ENCODE measurements at regions not wholly inside any gene's neighbourhood (a gene's known extent, or its start where the extent isn't known, plus 50 kb on each side); places are given as distances from the start of the nearest gene placed in this dataset.
"Not testable (repeated sequence)": the region's sequence is repeated elsewhere in the genome, so short reads cannot be mapped to it uniquely, and the experiment has no call there.

- no peak for DNase-seq
Measured at GRCh38 chr1:43108080-43108479, 64.0 kb downstream of the EBNA1BP2 start.

DNA sequence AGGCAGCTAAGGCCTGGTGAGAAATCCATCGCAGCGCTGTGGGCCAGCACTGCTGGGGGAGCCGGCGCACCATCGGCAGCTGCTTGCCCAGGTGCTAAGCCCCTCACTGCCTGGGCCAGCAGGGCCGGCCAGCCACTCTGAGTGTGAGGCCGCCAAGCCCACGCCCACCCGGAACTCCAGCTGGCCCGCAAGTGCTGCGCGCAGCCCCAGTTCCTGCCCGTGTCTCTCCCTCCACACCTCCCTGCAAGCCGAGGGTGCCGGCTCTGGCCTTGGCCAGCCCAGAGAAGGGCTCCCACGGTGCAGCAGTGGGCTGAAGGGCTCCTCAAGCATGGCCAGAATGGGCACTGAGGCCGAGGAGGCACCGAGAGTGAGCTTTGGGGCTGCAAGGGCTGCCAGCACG is 64.4 kb downstream of the EBNA1BP2 start:
- no peak for DNase-seq

DNA sequence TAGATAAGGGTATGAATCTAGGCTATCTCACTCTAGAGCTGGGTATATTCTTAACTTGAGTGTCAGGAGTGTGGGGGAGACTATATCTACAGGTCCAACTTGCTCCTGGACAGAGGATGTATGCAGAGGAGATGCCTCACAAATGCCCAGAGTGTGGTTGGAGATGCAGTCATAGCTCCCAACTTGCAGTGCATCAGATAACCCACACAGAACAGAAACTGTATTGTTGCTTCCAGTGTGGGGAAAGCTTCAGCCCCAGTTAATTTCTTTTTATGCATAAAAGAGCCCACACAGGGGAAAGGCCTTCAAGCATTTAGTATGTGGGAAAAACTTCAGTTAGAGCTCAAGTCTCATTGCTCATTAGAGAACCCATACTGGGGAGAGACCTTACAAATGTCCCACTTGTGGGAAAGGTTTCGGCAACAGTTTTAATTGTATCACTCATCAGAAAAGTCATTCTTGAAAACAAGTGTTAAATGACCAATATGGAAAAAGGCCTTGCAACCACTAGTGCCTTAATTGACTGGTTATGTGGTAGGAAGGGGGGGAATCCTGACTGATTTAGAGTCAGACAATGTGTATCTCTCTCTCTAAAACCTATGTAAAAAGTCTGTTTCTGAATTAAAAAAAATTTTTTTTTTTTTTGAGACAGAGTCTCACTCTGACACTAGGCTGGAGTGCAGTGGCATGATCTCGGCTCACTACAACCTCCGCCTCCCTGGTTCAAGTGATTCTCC is 67.9 kb downstream of the EBNA1BP2 start:
- DNase-seq: no peak

DNA sequence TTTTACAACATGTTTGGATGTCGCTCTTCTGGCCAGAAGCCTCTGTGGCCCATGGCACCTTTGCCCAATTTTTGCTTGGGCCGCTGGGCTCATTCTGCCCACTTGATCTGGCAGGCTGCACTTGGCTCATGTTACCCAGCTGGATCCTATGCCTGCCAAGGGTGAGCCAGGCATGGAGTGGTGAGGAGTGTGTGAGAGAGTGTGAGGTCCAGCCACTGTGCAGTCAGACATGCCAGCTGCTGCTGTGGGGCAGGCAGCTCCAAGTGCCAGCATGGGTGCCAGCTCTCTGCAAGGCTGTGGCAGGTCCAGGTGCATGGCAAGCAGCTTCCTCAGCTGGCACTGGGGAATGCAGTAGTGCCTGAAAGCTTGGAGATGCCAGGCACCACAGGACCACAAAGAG is 71.0 kb downstream of the EBNA1BP2 start:
- no peak for DNase-seq

GRCh38 chr1:43098200-43098599 is 73.9 kb downstream of the EBNA1BP2 start:
- no peak for DNase-seq

GRCh38 chr1:43096528-43096927 is 75.6 kb downstream of the EBNA1BP2 start:
- not testable (repeated sequence) for DNase-seq

DNA sequence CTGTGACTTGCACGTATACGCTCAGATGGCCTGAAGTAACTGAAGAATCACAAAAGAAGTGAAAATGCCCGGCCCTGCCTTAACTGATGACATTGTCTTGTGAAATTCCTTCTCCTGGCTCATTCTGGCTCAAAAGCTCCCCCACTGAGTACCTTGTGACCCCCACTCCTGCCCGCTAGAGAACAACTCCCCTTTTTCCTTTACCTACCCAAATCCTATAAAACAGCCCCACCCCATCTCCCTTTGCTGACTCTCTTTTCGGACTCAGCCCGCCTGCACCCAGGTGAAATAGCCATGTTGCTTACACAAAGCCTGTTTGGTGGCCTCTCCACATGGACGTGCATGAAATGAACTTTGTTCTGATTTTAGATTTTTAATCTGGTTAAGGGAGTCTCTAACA is 81.3 kb downstream of the EBNA1BP2 start:
- DNase-seq: not testable (repeated sequence)

DNA sequence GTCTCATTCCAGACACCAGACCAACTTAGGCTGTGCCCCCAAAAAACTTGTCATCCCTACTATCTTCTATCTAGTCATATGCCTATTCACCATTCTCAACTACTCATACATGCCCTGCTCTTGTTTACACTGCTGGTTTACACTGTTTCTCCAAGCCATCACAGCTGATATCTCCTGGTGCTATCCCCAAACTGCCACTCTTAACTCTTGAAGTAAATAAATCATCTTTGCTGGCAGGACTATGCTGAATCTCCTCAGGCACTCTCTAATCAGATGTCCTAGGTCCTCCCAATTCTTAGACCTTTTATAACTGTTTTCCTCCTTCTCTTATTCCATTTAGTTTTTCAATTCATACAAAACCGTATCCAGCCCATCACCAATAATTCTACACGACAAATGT is 81.9 kb downstream of the EBNA1BP2 start:
- DNase-seq: not testable (repeated sequence)

DNA sequence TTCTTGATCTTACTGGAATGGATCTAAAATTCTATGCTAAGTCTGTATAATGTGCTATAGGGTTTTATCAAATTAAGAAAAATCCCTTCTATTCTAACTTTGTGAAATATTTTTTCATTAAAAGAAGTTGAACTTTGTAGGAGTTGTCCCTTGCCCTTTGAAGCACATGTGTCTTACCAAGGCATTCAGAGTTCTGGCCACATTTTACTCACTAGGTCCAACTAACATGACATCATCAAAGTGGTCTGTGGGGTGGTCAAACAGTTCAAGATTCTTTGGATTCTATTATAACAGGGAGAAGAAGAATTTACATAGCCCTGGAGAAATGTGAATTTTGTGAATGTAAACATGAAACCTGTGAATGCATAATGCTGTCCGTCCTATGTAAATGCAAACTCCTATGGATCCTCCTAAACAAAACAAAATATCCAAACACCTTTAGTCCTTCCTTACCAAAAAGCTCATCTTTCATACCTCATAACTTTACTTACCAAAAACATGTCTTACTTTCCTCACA is 88.7 kb downstream of the EBNA1BP2 start:
- DNase-seq: no peak

DNA sequence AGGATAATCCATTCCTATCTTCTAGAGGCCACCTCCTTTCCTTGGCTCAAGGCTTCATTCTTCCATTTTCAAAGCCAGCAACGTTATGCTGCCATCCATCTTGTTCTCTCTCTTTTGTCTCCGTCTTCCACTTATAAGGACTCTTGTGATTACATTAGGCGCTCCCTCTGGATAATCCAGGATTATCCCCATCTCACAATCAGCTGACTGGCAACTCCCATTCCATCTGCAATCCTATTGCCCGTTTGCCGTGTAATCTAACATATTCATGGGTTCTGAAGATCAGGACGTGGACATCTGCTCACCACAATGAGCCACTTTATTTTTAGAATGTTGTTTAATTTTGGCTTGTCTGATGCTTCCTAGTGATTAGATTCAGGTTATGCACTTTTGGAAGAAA is 89.3 kb downstream of the EBNA1BP2 start:
- no peak for DNase-seq

GRCh38 chr1:43077273-43077672 is 94.8 kb downstream of the EBNA1BP2 start:
- DNase-seq: no peak

GRCh38 chr1:43074709-43075108 is 97.4 kb downstream of the EBNA1BP2 start:
- DNase-seq: no peak

GRCh38 chr1:43074244-43074643 is 97.8 kb downstream of the EBNA1BP2 start:
- DNase-seq: no peak

DNA sequence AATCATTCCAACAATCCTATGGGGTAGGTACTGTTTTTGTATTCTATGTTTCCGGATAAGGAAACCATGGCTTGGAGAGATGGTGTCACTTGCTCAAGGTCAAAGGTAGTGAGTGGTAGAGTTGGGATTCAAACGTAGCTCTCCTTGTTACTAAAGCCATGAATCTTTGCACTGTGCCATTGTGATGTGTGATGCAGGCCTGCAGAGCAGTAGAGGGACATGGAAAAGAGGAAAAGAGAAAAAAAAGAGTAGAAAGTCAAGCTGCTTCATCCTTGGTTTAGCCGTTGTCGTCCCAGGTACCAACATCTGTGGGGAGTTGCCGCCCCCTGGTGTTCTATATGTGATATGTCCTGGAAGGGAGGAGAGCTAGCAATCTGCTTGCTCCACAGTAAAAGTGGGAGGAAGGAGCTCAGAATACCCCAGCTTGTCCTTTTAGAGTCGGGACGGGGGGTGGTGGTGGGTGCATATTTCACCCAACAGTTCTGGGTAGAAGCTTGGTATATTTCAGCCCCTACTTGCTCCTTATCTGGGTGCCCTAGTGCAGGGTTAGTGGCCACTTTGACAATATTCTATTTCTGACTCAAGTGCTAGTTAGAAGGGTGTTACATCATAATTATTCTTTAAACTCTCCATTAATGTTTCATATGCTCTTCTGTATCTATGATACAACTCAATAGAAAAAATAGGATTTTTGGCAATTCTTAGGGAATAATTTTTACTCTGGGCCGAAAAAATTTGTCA is 98.4 kb downstream of the EBNA1BP2 start:
- DNase-seq: peak in 4 of 5 experiments; percentile 55 to 70 (median 59)

DNA sequence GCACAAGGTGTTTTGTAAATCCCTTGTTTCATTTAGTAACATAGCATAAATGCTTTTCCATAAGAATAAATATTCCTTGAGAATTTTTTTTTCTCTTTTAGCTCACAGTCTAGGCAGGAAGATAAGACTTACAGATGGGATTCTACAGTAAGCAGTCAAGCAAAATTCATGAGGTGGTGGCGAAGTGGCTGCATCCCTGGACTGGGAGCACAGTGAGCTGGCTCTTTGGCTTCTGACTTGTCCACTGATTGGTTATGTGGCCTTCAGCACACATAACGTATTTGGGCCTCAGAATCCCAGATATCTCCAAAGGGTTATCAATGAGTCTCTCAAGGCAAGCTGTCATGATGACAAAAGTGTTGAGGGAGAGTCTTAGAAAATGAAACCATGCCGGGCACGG is 99.8 kb downstream of the EBNA1BP2 start:
- DNase-seq: no peak

DNA sequence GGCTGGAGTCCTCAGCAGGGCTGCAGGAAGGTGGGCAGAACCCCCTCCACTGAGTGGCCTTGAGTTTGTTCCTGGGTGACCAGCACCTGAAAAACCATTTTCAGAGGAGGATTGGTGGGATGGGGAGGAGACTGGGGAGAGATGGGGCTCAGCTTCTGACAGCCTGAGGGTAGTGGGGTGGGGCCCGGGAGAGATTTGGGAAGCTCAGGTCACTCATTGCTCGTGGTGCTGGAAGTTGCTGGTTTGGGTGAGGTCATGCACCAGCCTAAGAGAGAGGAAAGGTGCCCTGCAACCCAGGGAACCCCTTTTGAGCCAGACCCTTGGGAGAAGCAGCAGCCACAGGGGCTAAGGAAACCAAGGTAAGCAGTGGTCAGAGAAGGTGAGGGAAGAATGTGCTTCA is 100.8 kb downstream of the EBNA1BP2 start:
- no peak for DNase-seq

DNA sequence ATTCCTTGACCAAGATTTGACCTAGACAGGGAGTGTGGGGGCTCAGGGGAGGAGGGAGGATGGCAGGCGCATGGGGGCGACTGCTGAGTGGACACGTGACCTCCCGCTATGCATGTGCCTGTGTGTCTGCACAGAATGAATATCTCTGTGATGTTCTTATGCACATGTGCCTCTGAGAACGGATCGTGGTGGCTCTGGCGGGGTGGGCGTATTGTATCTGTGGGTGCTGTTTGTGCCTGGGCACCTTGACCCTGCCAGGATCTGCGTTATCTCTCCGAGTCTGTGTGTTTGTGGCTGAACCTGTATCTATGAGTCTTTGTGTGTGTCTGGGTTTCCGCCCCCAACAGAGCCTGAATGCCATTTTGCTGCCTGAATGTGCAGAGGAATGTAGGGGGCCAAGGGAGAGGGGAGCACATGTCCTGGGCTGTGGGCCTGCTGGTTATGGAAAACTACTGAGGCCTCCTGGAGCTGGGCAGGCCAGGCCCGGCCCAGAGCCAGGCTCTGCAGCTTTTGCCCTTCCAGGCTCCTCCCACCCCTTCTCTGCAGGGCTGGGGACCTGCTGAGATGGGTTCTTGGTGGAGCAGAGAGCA is 102.5 kb downstream of the EBNA1BP2 start:
- DNase-seq: no peak

GRCh38 chr1:43068911-43069310 is 103.2 kb downstream of the EBNA1BP2 start:
- DNase-seq: no peak

GRCh38 chr1:43067977-43068751 is 103.9 kb downstream of the EBNA1BP2 start:
- peak in 2 of 5 experiments; percentile 4 to 21 for DNase-seq

DNA sequence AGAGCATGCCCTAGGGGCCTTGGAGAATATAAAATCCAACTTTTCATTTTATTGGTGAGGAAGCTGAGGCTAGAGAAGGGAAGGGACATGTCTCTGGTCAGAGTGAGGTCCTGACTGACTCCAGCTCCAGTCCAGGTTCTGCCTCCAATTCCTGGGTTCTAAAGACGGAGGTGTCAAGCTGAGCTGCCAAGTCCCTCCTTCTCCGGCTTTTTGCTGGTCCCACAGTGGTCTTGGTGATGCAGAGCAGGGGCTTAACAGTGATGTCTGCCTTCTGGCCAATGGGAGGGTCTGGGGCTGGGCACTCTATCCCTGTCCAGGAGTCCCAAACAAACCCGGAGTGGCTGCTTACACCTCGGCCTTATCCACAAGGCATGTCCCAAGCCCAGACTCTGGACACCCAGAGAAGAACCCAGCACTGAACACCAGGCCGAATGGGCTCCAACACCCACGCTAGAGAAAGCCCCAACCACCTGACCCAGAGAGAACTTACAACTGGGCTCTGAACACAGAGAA is 104.8 kb downstream of the EBNA1BP2 start:
- DNase-seq: no peak

GRCh38 chr1:43066578-43066977 is 105.5 kb downstream of the EBNA1BP2 start:
- DNase-seq: no peak

- DNase-seq: no peak
Measured at GRCh38 chr1:43065616-43066399, 106.3 kb downstream of the EBNA1BP2 start.

All from T-helper 2 cell (primary cell).